CD4-positive, alpha-beta memory T cell (primary cell): ENCODE measurements at regions not wholly inside any gene's neighbourhood (a gene's known extent, or its start where the extent isn't known, plus 50 kb on each side); places are given as distances from the start of the nearest gene placed in this dataset.

Experiments
- CTCF ChIA-PET: fragments of 350-600 bp; sonication (Branson Sonifier 250); formaldehyde crosslinking; loops from one replicate; lab custom pipeline; 2021; ENCODE audit warnings: inconsistent platforms; ENCODE audit not compliant: partially characterized antibody; lab: Charles Lee
- POLR2A ChIA-PET: fragments of 350-600 bp; sonication (Branson Sonifier 250); formaldehyde crosslinking; loops from one replicate; lab custom pipeline; 2021; ENCODE audit not compliant: partially characterized antibody; lab: Charles Lee
- DNase-seq, 5 donors: peaks; one replicate each; pipeline versions ENCODE4 v3.0.0 to v3.0.0-alpha.2; 2020 to 2022; ENCODE audit warnings: mixed read lengths in 1 of 5
- H3K27ac ChIP-seq: one replicate; pipeline ENCODE4 v1.7.0; 2013; ENCODE audit warnings: low read depth, low read length
- H3K27me3 ChIP-seq: 2 replicates; pipeline ENCODE4 v1.7.0; 2013; ENCODE audit warnings: mild to moderate bottlenecking, low read length, moderate library complexity; ENCODE audit not compliant: insufficient read depth
- H3K36me3 ChIP-seq: 2 replicates; pipeline ENCODE4 v1.7.0; 2013; ENCODE audit warnings: mild to moderate bottlenecking, low read length, moderate library complexity; ENCODE audit not compliant: insufficient read depth
- H3K4me1 ChIP-seq: 2 replicates; pipeline ENCODE4 v1.7.0; 2013; ENCODE audit warnings: mild to moderate bottlenecking, low read length, moderate library complexity; ENCODE audit not compliant: insufficient read depth
- H3K4me3 ChIP-seq, 2 donors: one replicate each; pipeline ENCODE4 v1.7.0; 2013; ENCODE audit warnings: low read length in 2 of 2, mild to moderate bottlenecking in 1 of 2
- H3K9me3 ChIP-seq, 2 donors: one replicate each; pipeline ENCODE4 v1.7.0; 2013; ENCODE audit warnings: low read length in 2 of 2, control low read depth in 1 of 2; ENCODE audit not compliant: control insufficient read depth in 1 of 2
- H3K27ac Mint-ChIP-seq, 7 donors: one replicate each; pipeline ENCODE4 v1.8.0; 2020 to 2021; ENCODE audit warnings: mixed read lengths in 7 of 7, mild to moderate bottlenecking in 6 of 7, inconsistent platforms in 3 of 7, moderate library complexity in 3 of 7
- H3K27me3 Mint-ChIP-seq, 2 donors: one replicate each; pipeline ENCODE4 v1.8.0; 2020 to 2021; ENCODE audit warnings: mixed read lengths in 2 of 2
- H3K36me3 Mint-ChIP-seq, 2 donors: one replicate each; pipeline ENCODE4 v1.8.0; 2020 to 2021; ENCODE audit warnings: mixed read lengths in 2 of 2, inconsistent platforms in 1 of 2, mild to moderate bottlenecking in 1 of 2
- H3K4me1 Mint-ChIP-seq, 4 donors: one replicate each; pipeline ENCODE4 v1.8.0; 2020 to 2021; ENCODE audit warnings: mixed read lengths in 4 of 4, mild to moderate bottlenecking in 1 of 4
- H3K4me3 Mint-ChIP-seq, 8 donors: one replicate each; pipeline ENCODE4 v1.8.0; 2020 to 2021; ENCODE audit warnings: mixed read lengths in 8 of 8, mild to moderate bottlenecking in 7 of 8, moderate library complexity in 6 of 8, inconsistent platforms in 3 of 8
- H3K9me3 Mint-ChIP-seq, 8 donors: one replicate each; pipeline ENCODE4 v1.8.0; 2020 to 2021; ENCODE audit warnings: mixed read lengths in 8 of 8, mild to moderate bottlenecking in 5 of 8, inconsistent platforms in 3 of 8, moderate library complexity in 1 of 8
- intact Hi-C: fragments of 100-400 bp; cut with micrococcal nuclease; formaldehyde crosslinking; loops from one replicate; pipeline ENCODE4 v1.15.1; 2023

DNA sequence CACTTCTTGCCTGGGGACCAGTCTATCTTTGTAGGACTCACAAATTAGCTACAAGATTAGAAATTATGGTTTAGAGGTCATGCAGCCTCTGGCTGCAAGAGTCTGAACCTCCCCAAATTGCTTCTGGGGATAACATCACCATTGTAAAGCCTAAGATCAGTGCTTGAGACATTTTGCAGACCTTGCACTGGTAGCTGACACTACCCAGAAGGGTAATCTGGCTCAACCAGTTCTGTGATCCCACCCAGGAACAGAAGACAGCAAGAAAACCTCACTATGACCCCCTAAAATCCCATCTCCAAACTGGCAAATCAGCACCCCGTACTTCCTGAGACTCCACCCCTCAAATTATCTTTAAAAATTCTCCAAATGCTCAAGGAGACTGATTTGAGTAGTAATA is 58.2 kb upstream of the CDK13 start:
- no peaks in the 10 kb centered on the region for H3K27me3 ChIP-seq
- Mint-ChIP-seq H3K9me3 (no peaks in the 10 kb centered on the region), H3K27me3 (peaks cover 0 to 15% of the 10 kb centered on the region in 2 donors), H3K36me3 (no peaks in the 10 kb centered on the region), H3K4me3 (no peak overlapping the region), H3K4me1 (peaks cover 0 to 2% (median 0%) of the 10 kb centered on the region in 4 donors), H3K27ac (peak overlapping the region in 1 of 7 donors; percentile 11)
- ChIA-PET POLR2A (no interaction called here), CTCF (interaction anchor here (14.8 kb wide), 1 partner anchor 160 kb away, joined by 396 read pairs; no protein-coding TSS in a partner anchor)
- H3K4me1 ChIP-seq = no peaks in the 10 kb centered on the region
- H3K9me3 ChIP-seq = no peaks in the 10 kb centered on the region
- H3K4me3 ChIP-seq = no peak overlapping the region
- no peak for DNase-seq
- no peak overlapping the region for H3K27ac ChIP-seq
- no peaks in the 10 kb centered on the region for H3K36me3 ChIP-seq
- intact Hi-C loops = no loop called here

GRCh38 chr7:39892361-39892760 is 57.7 kb upstream of the CDK13 start:
- H3K9me3 ChIP-seq = no peaks in the 10 kb centered on the region
- H3K4me3 ChIP-seq = no peak overlapping the region
- ChIA-PET CTCF (interaction anchor here (1.5 to 14.8 kb wide), 3 partner anchors 8 to 159 kb away, joined by 3 to 396 read pairs (median 75); no protein-coding TSS in a partner anchor), POLR2A (no interaction called here)
- H3K27ac ChIP-seq = no peak overlapping the region
- intact Hi-C loops = no loop called here
- H3K4me1 ChIP-seq = no peaks in the 10 kb centered on the region
- Mint-ChIP-seq H3K4me1 (peaks cover 0 to 2% (median 0%) of the 10 kb centered on the region in 4 donors), H3K36me3 (no peaks in the 10 kb centered on the region), H3K9me3 (no peaks in the 10 kb centered on the region), H3K4me3 (no peak overlapping the region), H3K27ac (no peak overlapping the region), H3K27me3 (peaks cover 0 to 15% of the 10 kb centered on the region in 2 donors)
- no peaks in the 10 kb centered on the region for H3K36me3 ChIP-seq
- H3K27me3 ChIP-seq = no peaks in the 10 kb centered on the region
- DNase-seq = no peak

DNA sequence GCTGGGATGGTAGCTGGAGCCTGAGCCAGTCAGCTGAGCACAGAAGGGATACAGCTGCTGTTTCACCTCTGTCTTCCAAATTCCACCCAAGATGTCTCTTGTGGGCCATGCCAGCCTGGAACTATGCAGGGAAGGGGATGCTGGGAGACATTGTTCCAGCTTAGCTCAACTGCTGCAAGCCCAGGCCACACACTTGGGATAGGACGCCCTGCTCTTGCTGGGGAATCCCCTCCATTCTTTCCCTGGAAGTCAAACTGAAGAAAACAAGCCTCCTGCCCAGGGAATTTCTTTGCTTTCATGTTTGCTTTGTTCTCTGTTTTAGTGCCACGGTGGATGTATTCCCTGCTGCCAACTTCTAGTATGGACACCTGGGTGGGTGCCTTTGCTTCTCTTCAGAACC is 55.2 kb upstream of the CDK13 start:
- no peaks in the 10 kb centered on the region for H3K9me3 Mint-ChIP-seq
- peaks cover 0 to 2% (median 0%) of the 10 kb centered on the region in 4 donors for H3K4me1 Mint-ChIP-seq
- Histone ChIP-seq H3K4me1 (no peaks in the 10 kb centered on the region), H3K27ac (no peak overlapping the region), H3K36me3 (no peaks in the 10 kb centered on the region), H3K4me3 (no peak overlapping the region), H3K9me3 (no peaks in the 10 kb centered on the region), H3K27me3 (no peaks in the 10 kb centered on the region)
- H3K36me3 Mint-ChIP-seq = no peaks in the 10 kb centered on the region
- H3K27me3 Mint-ChIP-seq = peaks cover 0 to 11% of the 10 kb centered on the region in 2 donors
- no peak overlapping the region for H3K27ac Mint-ChIP-seq
- intact Hi-C loops = loop anchor here (5.0 kb wide), 2 partner anchors 92 to 313 kb away; no protein-coding TSS in a partner anchor
- no peak overlapping the region for H3K4me3 Mint-ChIP-seq
- CTCF ChIA-PET = interaction anchor here (1.0 to 14.8 kb wide), 8 partner anchors 10 to 315 kb away, joined by 3 to 396 read pairs (median 11); no protein-coding TSS in a partner anchor
- POLR2A ChIA-PET = interaction anchor here (1.6 kb wide), 1 partner anchor 157 kb away, joined by 5 read pairs; no protein-coding TSS in a partner anchor
- no peak for DNase-seq

- H3K4me3 Mint-ChIP-seq = no peak overlapping the region
- POLR2A ChIA-PET = interaction anchor here (0.9 to 1.6 kb wide), 4 partner anchors 52 to 156 kb away, joined by 3 to 5 read pairs (median 4); no protein-coding TSS in a partner anchor
Observed at GRCh38 chr7:39896840-39897239, 53.2 kb upstream of the CDK13 start.

GRCh38 chr7:39898867-39899266 is 51.2 kb upstream of the CDK13 start:
- H3K27ac Mint-ChIP-seq = no peak overlapping the region
- Histone ChIP-seq H3K27ac (no peak overlapping the region), H3K9me3 (no peaks in the 10 kb centered on the region), H3K4me1 (no peaks in the 10 kb centered on the region), H3K27me3 (no peaks in the 10 kb centered on the region), H3K36me3 (no peaks in the 10 kb centered on the region), H3K4me3 (no peak overlapping the region)
- no peaks in the 10 kb centered on the region for H3K9me3 Mint-ChIP-seq
- DNase-seq = no peak
- H3K4me1 Mint-ChIP-seq = peaks cover 0 to 2% (median 0%) of the 10 kb centered on the region in 4 donors
- no peaks in the 10 kb centered on the region for H3K36me3 Mint-ChIP-seq
- ChIA-PET POLR2A (interaction anchor here (0.5 to 1.5 kb wide), 3 partner anchors 50 to 237 kb away, joined by 3 to 8 read pairs (median 4); no protein-coding TSS in a partner anchor), CTCF (interaction anchor here (0.7 to 14.8 kb wide), 10 partner anchors 15 to 235 kb away, joined by 3 to 396 read pairs (median 4); partner anchors contain the start of genes MPLKIP and SUGCT)
- peaks cover 2 to 3% of the 10 kb centered on the region in 2 donors for H3K27me3 Mint-ChIP-seq
- H3K4me3 Mint-ChIP-seq = no peak overlapping the region
- intact Hi-C loops = loop anchor here (5.0 kb wide), 2 partner anchors 88 to 317 kb away; no protein-coding TSS in a partner anchor

More at GRCh38 chr7:39896840-39897239, 53.2 kb upstream of the CDK13 start:
- Mint-ChIP-seq H3K4me1 (peaks cover 0 to 2% (median 0%) of the 10 kb centered on the region in 4 donors), H3K9me3 (no peaks in the 10 kb centered on the region), H3K36me3 (no peaks in the 10 kb centered on the region), H3K27ac (no peak overlapping the region), H3K27me3 (peaks cover 0 to 5% of the 10 kb centered on the region in 2 donors)
- H3K27me3 ChIP-seq = no peaks in the 10 kb centered on the region
- intact Hi-C loops = loop anchor here (1.0 to 5.0 kb wide), 5 partner anchors 54 to 315 kb away; partner anchors contain the start of gene MPLKIP
- H3K9me3 ChIP-seq = no peaks in the 10 kb centered on the region
- CTCF ChIA-PET = interaction anchor here (0.5 to 14.8 kb wide), 43 partner anchors 8 to 1557 kb away, joined by 3 to 396 read pairs (median 6); partner anchors contain the start of genes CDK13, MPLKIP and SUGCT
- no peak overlapping the region for H3K4me3 ChIP-seq
- H3K36me3 ChIP-seq = no peaks in the 10 kb centered on the region
- no peak overlapping the region for H3K27ac ChIP-seq
- DNase-seq = no peak
- no peaks in the 10 kb centered on the region for H3K4me1 ChIP-seq
